AG04450 (cell line): ENCODE measurements at regions not wholly inside any gene's neighbourhood (a gene's known extent, or its start where the extent isn't known, plus 50 kb on each side); places are given as distances from the start of the nearest gene placed in this dataset.

Source experiments
- CTCF ChIA-PET: fragments of 300-600, 350-600 bp; formaldehyde crosslinking; extraction: SDS; loops from one replicate; lab custom pipeline; 2022; ENCODE audit warnings: antibody characterized with exemption, inconsistent platforms; lab: Charles Lee
- POLR2A ChIA-PET: fragments of 350-600 bp; formaldehyde crosslinking; extraction: SDS; loops from one replicate; lab custom pipeline; 2021; ENCODE audit warnings: antibody characterized with exemption, inconsistent platforms; lab: Yijun Ruan, JAX
- DNase-seq: peaks from one replicate; pipeline ENCODE4 v3.0.0-alpha.2; 2011; ENCODE audit warnings: low read depth, low spot score
- H3K27ac ChIP-seq: one replicate; pipeline ENCODE4 v1.5.1; 2012; ENCODE audit warnings: low read depth, low read length, control low read depth
- H3K27me3 ChIP-seq: one replicate; pipeline ENCODE4 v1.6.0; 2012; ENCODE audit warnings: low read length; ENCODE audit not compliant: control insufficient read depth, insufficient read depth
- H3K4me3 ChIP-seq: 2 replicates; pipeline ENCODE4 v1.5.1; 2011; ENCODE audit warnings: mild to moderate bottlenecking, low read depth, low read length, control low read depth
- H3K9me3 ChIP-seq: 2 replicates; pipeline ENCODE4 v1.5.1; 2012; ENCODE audit warnings: low read length; ENCODE audit not compliant: control insufficient read depth, insufficient read depth
- CTCF ChIP-seq: IDR thresholded peaks from 2 replicates; pipeline ENCODE4 v1.5.1; 2011; ENCODE audit warnings: low read depth, low read length, control low read depth, inconsistent platforms

GRCh38 chr3:150035301-150035779 lies 64.6 kb upstream of the PFN2 start:
- no peak for TF ChIP-seq CTCF
- no peak for DNase-seq
- H3K27ac ChIP-seq: no peak overlapping the region
- H3K27me3 ChIP-seq: no peaks in the 10 kb centered on the region
- POLR2A ChIA-PET: no interaction called here
- no peak overlapping the region for H3K4me3 ChIP-seq
- no peaks in the 10 kb centered on the region for H3K9me3 ChIP-seq
- CTCF ChIA-PET: interaction anchor here (1.2 kb wide), 1 partner anchor 30 kb away, joined by 3 read pairs; no protein-coding TSS in a partner anchor

GRCh38 chr3:150033721-150034120 lies 63.0 kb upstream of the PFN2 start:
- ChIA-PET POLR2A (no interaction called here), CTCF (interaction anchor here (0.6 kb wide), 2 partner anchors 20 to 21 kb away, joined by 3 to 4 read pairs; no protein-coding TSS in a partner anchor)
- H3K27ac ChIP-seq: no peak overlapping the region
- no peak for DNase-seq
- H3K9me3 ChIP-seq: no peaks in the 10 kb centered on the region
- H3K27me3 ChIP-seq: no peaks in the 10 kb centered on the region
- no peak for TF ChIP-seq CTCF
- no peak overlapping the region for H3K4me3 ChIP-seq

GRCh38 chr3:150030841-150031240 lies 60.1 kb upstream of the PFN2 start:
- CTCF ChIA-PET: no interaction called here
- DNase-seq: no peak

GRCh38 chr3:150023239-150023636 lies 52.5 kb upstream of the PFN2 start:
- DNase-seq: no peak
- TF ChIP-seq CTCF: no peak
- Histone ChIP-seq H3K4me3 (no peak overlapping the region), H3K27me3 (no peaks in the 10 kb centered on the region), H3K9me3 (no peaks in the 10 kb centered on the region), H3K27ac (no peak overlapping the region)
- POLR2A ChIA-PET: interaction anchor here (0.5 kb wide), 1 partner anchor 99 kb away, joined by 4 read pairs; no protein-coding TSS in a partner anchor
- CTCF ChIA-PET: interaction anchor here (1.3 kb wide), 1 partner anchor 161 kb away, joined by 6 read pairs; no protein-coding TSS in a partner anchor

More at GRCh38 chr3:150030841-150031240, 60.1 kb upstream of the PFN2 start:
- no peak for TF ChIP-seq CTCF
- no peaks in the 10 kb centered on the region for H3K27me3 ChIP-seq
- no peak overlapping the region for H3K4me3 ChIP-seq
- no peak overlapping the region for H3K27ac ChIP-seq
- POLR2A ChIA-PET: no interaction called here
- H3K9me3 ChIP-seq: no peaks in the 10 kb centered on the region

GRCh38 chr3:150022381-150023238 lies 51.9 kb upstream of the PFN2 start:
- POLR2A ChIA-PET: interaction anchor here (0.5 kb wide), 1 partner anchor 100 kb away, joined by 4 read pairs; no protein-coding TSS in a partner anchor
- Histone ChIP-seq H3K9me3 (no peaks in the 10 kb centered on the region), H3K27ac (peak overlapping the region; percentile 43), H3K4me3 (no peak overlapping the region), H3K27me3 (no peaks in the 10 kb centered on the region)
- CTCF ChIA-PET: no interaction called here
- no peak for DNase-seq
- TF ChIP-seq CTCF: no peak
